Endometrium (tissue), 2 donors: ENCODE measurements at regions not wholly inside any gene's neighbourhood (a gene's known extent, or its start where the extent isn't known, plus 50 kb on each side); places are given as distances from the start of the nearest gene placed in this dataset.
"Not testable (repeated sequence)": the region's sequence is repeated elsewhere in the genome, so short reads cannot be mapped to it uniquely, and the experiment has no call there.

ENCODE experiments used
- FAIRE-seq: peaks from 2 replicates; lab custom pipeline; 2012; peaks lifted over from hg19 to GRCh38; lab: Jason Lieb, UNC
- donor health status: control.
- donor health status: control.

GRCh38 chr2:17133052-17133671, 385.1 kb downstream of the RAD51AP2 start:
- FAIRE-seq: no peak

DNA sequence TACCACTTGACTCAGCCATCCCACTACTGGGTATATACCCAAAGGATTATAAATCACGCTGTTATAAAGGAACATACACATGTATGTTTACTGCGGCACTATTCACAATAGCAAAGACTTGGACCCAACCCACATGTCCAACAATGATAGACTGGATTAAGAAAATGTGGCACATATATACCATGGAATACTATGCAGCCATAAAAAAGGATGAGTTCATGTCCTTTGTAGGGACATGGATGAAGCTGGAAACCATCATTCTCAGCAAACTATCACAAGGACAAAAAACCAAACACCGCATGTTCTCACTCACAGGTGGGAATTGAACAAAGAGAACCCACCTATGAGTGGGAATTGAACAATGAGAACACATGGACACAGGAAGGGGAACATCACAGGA, 387.6 kb downstream of the RAD51AP2 start:
- FAIRE-seq: not testable (repeated sequence)

GRCh38 chr2:17125989-17126620, 392.1 kb downstream of the RAD51AP2 start:
- no peak for FAIRE-seq

- no peak for FAIRE-seq
Observed at GRCh38 chr2:17124575-17125318, 393.5 kb downstream of the RAD51AP2 start.

- FAIRE-seq: no peak
Observed at GRCh38 chr2:17122887-17123501, 395.2 kb downstream of the RAD51AP2 start.

GRCh38 chr2:17115466-17115865, 402.8 kb downstream of the RAD51AP2 start:
- no peak for FAIRE-seq

DNA sequence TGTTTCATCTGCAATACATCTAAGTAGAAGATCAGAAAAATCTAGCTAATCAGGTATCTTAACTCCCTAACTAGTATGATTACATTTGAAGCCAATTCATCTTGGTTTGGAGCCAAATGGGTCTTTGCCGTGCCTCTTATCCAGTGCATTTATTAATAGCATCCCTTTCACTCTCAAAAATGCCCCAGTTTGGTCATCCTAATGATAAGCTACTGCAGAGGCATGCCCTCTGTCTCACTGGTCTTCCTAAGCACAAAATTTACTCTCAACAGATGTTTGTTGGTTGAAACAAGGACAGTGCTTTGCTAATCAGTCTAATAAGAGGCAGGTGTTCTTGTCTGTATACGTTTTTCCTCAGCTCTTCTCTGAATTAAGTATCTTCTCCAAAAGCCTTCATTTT, 403.2 kb downstream of the RAD51AP2 start:
- no peak for FAIRE-seq

DNA sequence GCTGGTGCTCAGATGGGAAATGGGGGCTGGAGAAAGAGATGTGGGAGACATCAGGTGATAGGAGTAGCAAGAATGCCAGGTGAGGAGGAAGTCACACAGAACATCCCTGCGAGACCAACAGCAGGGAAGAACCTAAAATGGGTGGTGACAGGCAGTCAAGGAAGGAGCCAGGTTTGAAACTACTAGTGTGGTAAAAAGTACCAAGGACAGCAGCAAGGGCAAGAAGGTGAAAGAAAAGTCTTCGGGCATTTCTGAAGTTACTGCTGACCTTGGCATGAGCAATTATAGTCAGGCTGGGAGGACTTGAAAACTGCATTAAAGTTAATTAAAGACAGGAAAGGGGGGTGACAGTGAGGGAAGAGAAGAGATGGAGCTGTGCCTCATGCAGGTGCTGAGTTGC, 410.4 kb downstream of the RAD51AP2 start:
- FAIRE-seq: no peak

- no peak for FAIRE-seq
Observed at GRCh38 chr2:17107151-17107550, 411.1 kb downstream of the RAD51AP2 start.

DNA sequence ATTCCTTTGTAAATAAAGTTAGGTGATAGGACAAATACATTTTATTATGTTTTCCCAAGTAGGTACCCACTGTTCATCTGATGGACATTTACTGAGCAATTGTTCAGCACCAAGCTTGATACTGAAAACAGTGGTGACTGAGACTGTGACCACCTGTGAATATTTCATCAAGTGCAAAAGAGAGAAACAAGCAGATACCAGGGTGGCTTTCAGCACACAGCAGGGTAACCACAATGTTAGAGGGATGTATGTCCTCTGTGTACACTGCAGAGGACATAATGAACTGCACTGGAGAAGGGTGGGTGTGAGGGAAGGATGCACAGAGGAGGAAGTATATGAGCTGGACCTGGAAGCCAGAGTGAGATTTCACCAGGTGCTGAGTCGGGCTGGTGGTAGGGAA, 411.8 kb downstream of the RAD51AP2 start:
- FAIRE-seq: no peak

GRCh38 chr2:17104454-17104853, 413.8 kb downstream of the RAD51AP2 start:
- FAIRE-seq: no peak

DNA sequence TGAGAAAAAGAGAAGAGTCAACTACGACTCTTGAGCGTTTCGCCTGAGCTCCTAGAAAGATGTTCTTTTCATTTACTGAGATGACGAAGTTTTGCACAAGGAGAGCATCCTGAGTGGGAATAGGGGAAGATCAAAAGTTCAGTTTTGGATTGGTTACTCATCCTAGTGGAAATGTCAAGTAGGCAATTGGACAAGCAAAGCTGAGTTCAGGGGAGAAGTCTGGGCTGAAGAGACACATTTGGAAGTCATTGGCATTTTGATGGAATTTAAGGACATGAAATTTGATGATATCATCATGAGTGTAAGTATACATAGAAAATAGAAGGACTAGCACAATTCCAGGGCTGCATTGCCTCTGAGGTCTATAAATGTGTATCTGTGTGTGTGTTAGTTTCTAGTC, 416.6 kb downstream of the RAD51AP2 start:
- FAIRE-seq: no peak

DNA sequence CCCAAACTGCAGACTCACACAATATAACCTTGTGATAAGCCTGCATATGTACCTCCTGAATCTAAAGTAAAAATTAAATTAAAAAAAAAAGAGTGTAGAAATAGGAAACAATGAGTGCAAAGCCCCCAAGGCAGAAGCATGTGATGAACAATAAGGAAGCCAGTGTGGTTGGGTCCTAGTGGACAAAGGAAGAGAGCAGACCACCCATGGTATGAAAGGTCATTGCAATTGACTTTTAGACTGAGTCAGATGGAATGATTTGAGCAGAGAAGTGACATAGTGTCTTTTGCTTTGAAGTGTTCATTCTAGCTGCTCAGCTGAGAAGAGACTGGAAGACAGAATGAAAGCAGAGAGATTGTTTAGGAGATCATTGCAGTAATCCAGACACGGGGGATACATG, 417.1 kb downstream of the RAD51AP2 start:
- no peak for FAIRE-seq

DNA sequence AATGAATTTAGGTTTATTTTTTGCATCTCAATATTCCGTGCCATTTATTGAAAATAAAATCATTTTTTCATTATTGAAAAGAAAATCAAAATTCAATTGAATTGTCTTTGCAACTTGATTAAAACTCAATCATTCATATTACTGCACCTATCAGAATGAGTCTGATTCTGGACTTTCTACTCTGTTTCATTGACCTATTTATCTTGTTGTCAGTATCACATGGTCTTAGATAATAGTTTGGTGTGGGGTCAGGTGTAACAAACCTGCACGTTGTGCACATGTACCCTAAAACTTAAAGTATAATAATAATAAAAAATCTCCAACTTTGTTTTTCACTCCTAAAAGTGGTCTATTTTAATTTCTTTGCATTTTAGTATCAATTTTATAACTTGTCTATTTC, 422.9 kb downstream of the RAD51AP2 start:
- no peak for FAIRE-seq

- no peak for FAIRE-seq
Observed at GRCh38 chr2:17093712-17094111, 424.5 kb downstream of the RAD51AP2 start.

DNA sequence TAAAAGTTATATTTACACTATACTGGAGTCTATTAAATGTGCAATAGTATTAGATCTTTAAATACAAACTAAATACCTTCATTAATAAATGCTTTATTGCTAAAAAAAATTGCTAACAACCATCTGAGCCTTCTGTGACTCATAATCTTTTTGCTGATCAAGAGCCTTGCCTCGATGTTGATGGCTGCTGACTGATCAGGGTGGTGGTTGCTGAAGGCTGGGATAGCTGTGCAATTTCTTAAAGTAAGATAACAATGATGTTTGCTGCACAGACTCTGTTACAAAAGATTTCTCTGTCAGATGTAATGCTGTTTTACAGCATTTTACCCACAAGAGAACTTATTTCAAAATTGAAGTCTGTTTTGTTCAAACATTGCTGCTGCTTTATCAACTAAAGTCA, 421.4 kb upstream of the CYRIA start:
- no peak for FAIRE-seq

DNA sequence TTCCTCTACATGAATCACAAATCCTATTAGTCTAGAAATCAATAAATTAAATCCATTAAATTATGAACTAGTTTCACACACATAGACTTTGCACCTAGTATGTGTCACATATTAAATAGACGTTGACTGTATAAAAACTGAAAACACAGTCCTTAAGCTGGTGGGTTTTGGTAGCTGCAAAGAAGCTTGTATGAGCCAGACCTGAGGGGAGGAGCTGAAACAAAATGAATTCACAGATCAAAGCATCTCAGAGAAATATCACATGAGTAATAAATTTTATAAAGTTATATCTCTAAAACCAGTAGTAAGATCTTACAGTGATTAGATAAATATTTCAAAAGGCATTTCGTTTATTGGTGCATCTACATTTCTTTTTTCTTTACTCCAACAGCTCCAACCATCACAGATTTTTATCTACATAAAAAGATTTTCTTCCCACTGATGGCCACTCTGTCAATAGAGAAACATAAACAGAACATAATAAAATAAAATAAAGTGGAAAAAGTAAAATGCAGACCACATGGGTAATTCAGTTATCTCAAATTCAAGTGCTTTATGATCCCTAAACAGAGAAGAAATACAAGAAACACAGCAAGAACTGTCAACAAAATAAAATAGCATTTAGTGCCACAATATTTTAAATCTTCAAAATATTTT, 420.0 kb upstream of the CYRIA start:
- FAIRE-seq: no peak

- FAIRE-seq: no peak
Observed at GRCh38 chr2:17084877-17085276, 419.2 kb upstream of the CYRIA start.

GRCh38 chr2:17083902-17084301, 418.3 kb upstream of the CYRIA start:
- no peak for FAIRE-seq

DNA sequence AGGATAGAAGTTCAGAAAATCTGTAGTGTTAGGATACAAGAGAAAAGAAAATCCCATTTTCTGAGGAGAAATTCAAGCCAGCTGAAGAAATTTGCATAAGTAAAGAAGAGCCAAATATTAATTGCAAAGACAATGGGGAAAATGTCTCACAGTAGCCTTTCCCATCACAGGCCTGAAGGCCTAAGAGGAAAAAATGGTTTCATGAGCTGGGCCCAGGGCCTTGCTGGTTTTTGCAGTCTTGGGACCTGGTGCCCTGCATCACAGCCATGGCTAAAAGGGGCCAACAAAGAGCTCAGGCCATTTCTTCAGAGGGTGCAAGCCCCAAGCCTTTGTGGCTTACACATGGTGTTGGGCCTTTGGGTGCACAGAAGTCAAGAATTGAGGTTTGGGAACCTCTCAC, 413.6 kb upstream of the CYRIA start:
- FAIRE-seq: no peak

- no peak for FAIRE-seq
Observed at GRCh38 chr2:17076533-17076932, 410.9 kb upstream of the CYRIA start.

- no peak for FAIRE-seq
Observed at GRCh38 chr2:17070711-17071110, 405.1 kb upstream of the CYRIA start.

DNA sequence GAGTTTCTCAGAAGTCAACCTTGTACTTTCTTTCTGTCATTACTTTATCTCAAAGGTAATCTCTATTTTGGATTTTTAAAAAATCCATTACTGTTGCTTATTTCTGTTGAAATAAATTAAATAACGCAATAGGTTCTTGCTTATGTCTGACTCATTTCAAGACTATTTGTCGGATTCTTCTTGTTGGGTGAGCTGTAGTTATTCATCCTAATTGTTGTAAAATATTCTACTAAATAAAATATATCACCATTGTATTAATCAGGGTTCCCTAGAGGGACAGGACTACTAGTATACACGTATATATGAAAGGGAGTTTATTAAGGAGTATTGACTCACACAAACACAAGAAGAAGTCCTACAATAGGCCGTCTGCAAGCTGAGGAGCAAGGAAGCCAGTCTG, 403.9 kb upstream of the CYRIA start:
- no peak for FAIRE-seq
